Loucy (cell line): ENCODE measurements at regions not wholly inside any gene's neighbourhood (a gene's known extent, or its start where the extent isn't known, plus 50 kb on each side); places are given as distances from the start of the nearest gene placed in this dataset.

Experiments used
- H2AFZ ChIP-seq: fragments of 200-600 bp; sonication (generic); 2 replicates; pipeline ENCODE4 v1.6.0; 2016; ENCODE audit warnings: antibody characterized with exemption, mild to moderate bottlenecking, low read length, moderate library complexity
- H3F3A ChIP-seq: fragments of 200-600 bp; 2 replicates; pipeline ENCODE4 v1.6.0; 2016; ENCODE audit warnings: antibody characterized with exemption, low read depth, mild to moderate bottlenecking
- H3K27me3 ChIP-seq: fragments of 200-600 bp; sonication (generic); 2 replicates; pipeline ENCODE4 v1.6.1; 2014; ENCODE audit warnings: low read length, mild to moderate bottlenecking; ENCODE audit not compliant: insufficient read depth, poor library complexity, severe bottlenecking
- H3K36me3 ChIP-seq: fragments of 200-600 bp; sonication (generic); 2 replicates; pipeline ENCODE4 v1.6.1; 2016; ENCODE audit warnings: low read length; ENCODE audit not compliant: insufficient read depth
- H3K4me1 ChIP-seq: fragments of 200-600 bp; sonication (generic); 2 replicates; pipeline ENCODE4 v1.5.1; 2014; ENCODE audit warnings: low read length, mild to moderate bottlenecking; ENCODE audit not compliant: insufficient read depth, poor library complexity, severe bottlenecking
- H3K4me2 ChIP-seq: fragments of 200-600 bp; sonication (generic); 2 replicates; pipeline ENCODE4 v1.6.0; 2014; ENCODE audit warnings: antibody characterized with exemption, low read length, low read depth, mild to moderate bottlenecking; ENCODE audit not compliant: poor library complexity, severe bottlenecking
- H3K4me3 ChIP-seq: fragments of 200-600 bp; sonication (generic); 2 replicates; pipeline ENCODE4 v1.5.1; 2014; ENCODE audit warnings: low read length, mild to moderate bottlenecking, mixed read lengths; ENCODE audit not compliant: poor library complexity, severe bottlenecking
- H3K79me2 ChIP-seq: fragments of 200-600 bp; sonication (generic); 2 replicates; pipeline ENCODE4 v1.6.1; 2014; ENCODE audit warnings: low read length; ENCODE audit not compliant: insufficient read depth
- H3K9ac ChIP-seq: fragments of 200-600 bp; sonication (generic); 2 replicates; pipeline ENCODE4 v1.6.0; 2014; ENCODE audit warnings: mild to moderate bottlenecking, low read depth, low read length, moderate library complexity; ENCODE audit not compliant: poor library complexity, severe bottlenecking
- H3K9me2 ChIP-seq: fragments of 200-600 bp; sonication (generic); replicated peaks from 2 replicates; pipeline ENCODE4 v1.6.1; 2016; ENCODE audit warnings: low read depth, low read length, mixed read lengths
- H3K9me3 ChIP-seq: fragments of 200-600 bp; sonication (generic); 2 replicates; pipeline ENCODE4 v1.6.1; 2014; ENCODE audit warnings: mild to moderate bottlenecking, antibody characterized with exemption, low read length, low read depth; ENCODE audit not compliant: insufficient read depth
- H4K20me1 ChIP-seq: fragments of 200-600 bp; sonication (generic); 2 replicates; pipeline ENCODE4 v1.6.0; 2014; ENCODE audit warnings: antibody characterized with exemption, low read length, mild to moderate bottlenecking; ENCODE audit not compliant: insufficient read depth, poor library complexity, severe bottlenecking
- EZH2phosphoT487 ChIP-seq: fragments of 200-600 bp; IDR thresholded peaks from 2 replicates; pipeline ENCODE4 v1.6.1; 2018; ENCODE audit warnings: antibody characterized with exemption, mild to moderate bottlenecking, moderate library complexity, borderline replicate concordance
- TF ChIP-seq, protein P1 (sequence below): fragments of 200-600 bp; sonication (generic); conservative IDR thresholded peaks from 2 replicates; pipeline ENCODE4 v1.5.1; 2014; ENCODE audit warnings: mild to moderate bottlenecking, antibody characterized with exemption, low read length

DNA sequence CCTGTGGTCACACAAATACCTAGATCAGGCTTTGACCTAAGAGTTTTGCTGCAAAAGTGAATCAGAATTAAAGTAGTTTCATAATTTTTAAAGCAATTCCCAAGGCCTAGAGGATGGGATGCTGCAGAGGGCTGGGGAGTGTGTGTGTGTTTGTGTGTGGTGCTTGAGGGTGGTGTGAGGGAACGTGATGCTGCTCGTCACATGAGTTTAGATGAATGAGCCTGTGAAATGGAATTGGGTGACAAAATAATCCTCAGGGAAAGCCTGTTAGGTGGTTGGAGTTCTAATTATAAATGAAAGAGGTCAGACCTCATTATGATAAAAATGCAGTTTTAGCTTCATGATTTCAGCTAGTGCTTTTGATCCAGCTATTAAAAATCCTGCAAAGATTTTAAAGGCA lies 87.5 kb upstream of the TMEM170B start:
- TF ChIP-seq EZH2phosphoT487: no peak
- TF ChIP-seq, protein P1, sequence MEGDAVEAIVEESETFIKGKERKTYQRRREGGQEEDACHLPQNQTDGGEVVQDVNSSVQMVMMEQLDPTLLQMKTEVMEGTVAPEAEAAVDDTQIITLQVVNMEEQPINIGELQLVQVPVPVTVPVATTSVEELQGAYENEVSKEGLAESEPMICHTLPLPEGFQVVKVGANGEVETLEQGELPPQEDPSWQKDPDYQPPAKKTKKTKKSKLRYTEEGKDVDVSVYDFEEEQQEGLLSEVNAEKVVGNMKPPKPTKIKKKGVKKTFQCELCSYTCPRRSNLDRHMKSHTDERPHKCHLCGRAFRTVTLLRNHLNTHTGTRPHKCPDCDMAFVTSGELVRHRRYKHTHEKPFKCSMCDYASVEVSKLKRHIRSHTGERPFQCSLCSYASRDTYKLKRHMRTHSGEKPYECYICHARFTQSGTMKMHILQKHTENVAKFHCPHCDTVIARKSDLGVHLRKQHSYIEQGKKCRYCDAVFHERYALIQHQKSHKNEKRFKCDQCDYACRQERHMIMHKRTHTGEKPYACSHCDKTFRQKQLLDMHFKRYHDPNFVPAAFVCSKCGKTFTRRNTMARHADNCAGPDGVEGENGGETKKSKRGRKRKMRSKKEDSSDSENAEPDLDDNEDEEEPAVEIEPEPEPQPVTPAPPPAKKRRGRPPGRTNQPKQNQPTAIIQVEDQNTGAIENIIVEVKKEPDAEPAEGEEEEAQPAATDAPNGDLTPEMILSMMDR: no peak
- Histone ChIP-seq H3K9me2 (no peaks in the 10 kb centered on the region), H3K9ac (no peak overlapping the region), H4K20me1 (no peaks in the 10 kb centered on the region), H3K9me3 (no peaks in the 10 kb centered on the region; the same call in 1 of the 2 replicates), H3K27me3 (no peaks in the 10 kb centered on the region), H3F3A (no peaks in the 10 kb centered on the region), H2AFZ (no peak overlapping the region), H3K4me2 (no peak overlapping the region), H3K4me3 (no peak overlapping the region), H3K79me2 (no peaks in the 10 kb centered on the region), H3K4me1 (no peaks in the 10 kb centered on the region), H3K36me3 (no peaks in the 10 kb centered on the region)

DNA sequence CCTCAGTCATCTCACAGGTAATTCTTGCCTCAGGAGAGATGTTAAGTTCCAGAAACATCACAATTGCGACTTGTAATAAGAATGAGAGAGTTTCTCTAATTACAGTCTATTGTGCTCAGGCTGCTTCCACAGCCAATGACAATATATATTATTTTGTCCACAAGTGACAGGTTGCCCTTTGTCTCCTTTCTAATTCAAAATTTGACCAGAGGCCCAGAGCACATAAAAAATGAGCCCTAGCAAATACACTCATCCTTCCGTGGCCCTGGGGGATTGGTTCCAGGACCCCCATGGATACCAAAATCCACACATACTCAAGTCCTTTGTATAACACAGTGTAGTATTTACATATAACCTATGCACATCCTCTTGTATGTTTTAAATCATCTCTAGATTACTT lies 88.1 kb upstream of the TMEM170B start:
- Histone ChIP-seq H4K20me1 (no peaks in the 10 kb centered on the region), H3K4me2 (no peak overlapping the region), H3K4me1 (no peaks in the 10 kb centered on the region), H3K79me2 (no peaks in the 10 kb centered on the region), H3K36me3 (no peaks in the 10 kb centered on the region), H3K9me3 (no peaks in the 10 kb centered on the region; the same call in 1 of the 2 replicates), H3K27me3 (no peaks in the 10 kb centered on the region), H3K9me2 (no peaks in the 10 kb centered on the region), H2AFZ (no peak overlapping the region), H3K4me3 (no peak overlapping the region), H3K9ac (no peak overlapping the region), H3F3A (no peaks in the 10 kb centered on the region)
- TF ChIP-seq, protein P1: no peak
- TF ChIP-seq EZH2phosphoT487: no peak

DNA sequence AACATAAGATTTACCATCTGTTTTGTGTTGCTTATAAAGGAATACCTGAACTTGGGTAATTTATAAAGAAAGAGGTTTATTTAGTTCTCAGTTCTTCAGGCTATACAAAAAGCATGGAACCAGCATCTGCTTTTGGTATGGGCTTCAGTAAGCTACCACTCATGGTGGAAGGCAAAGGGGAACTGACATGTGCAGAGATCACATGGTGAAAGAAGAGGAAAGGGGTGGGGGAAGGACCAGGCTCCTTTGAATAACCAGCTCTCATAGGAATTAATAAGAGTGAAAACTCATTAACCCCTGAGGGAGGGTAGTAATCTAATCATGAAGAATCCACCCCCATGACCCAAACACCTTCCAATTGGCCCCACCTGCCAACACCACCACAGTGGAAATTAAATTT lies 89.5 kb upstream of the TMEM170B start:
- no peak overlapping the region for H2AFZ ChIP-seq
- H3K9ac ChIP-seq: no peak overlapping the region
- H3F3A ChIP-seq: no peaks in the 10 kb centered on the region
- no peaks in the 10 kb centered on the region; the same call in 1 of the 2 replicates for H3K9me3 ChIP-seq
- H4K20me1 ChIP-seq: no peaks in the 10 kb centered on the region
- no peaks in the 10 kb centered on the region for H3K36me3 ChIP-seq
- H3K9me2 ChIP-seq: no peaks in the 10 kb centered on the region
- no peak overlapping the region for H3K4me3 ChIP-seq
- no peak overlapping the region for H3K4me2 ChIP-seq
- H3K79me2 ChIP-seq: no peaks in the 10 kb centered on the region
- no peak for TF ChIP-seq EZH2phosphoT487
- TF ChIP-seq, protein P1: no peak
- H3K27me3 ChIP-seq: no peaks in the 10 kb centered on the region
- no peaks in the 10 kb centered on the region for H3K4me1 ChIP-seq
